ENCODE measurements at regions not wholly inside any gene's neighbourhood (a gene's known extent, or its start where the extent isn't known, plus 50 kb on each side); places are given as distances from the start of the nearest gene placed in this dataset.

- no peak for DNase-seq (ENCODE audit: low spot score in 2 of 2)
- Histone ChIP-seq H3K36me3 (no peaks in the 10 kb centered on the region), H3K27me3 (no peaks in the 10 kb centered on the region), H3K9me3 (no peaks in the 10 kb centered on the region), H3K4me1 (no peaks in the 10 kb centered on the region), H3K4me3 (no peak overlapping the region), H3K27ac (no peak overlapping the region)
- TF ChIP-seq POLR2A (IDR thresholded peaks at IDR 0.05) (no peak), CTCF (IDR thresholded peaks at IDR 0.05) (no peak), POLR2AphosphoS5 (IDR thresholded peaks at IDR 0.05) (no peak)
- intact Hi-C loops (cut with DNase I; ENCODE audit: low total_unique reads): no loop called here
Observed at GRCh38 chr11:106461839-106462545, 384.5 kb downstream of the AASDHPPT start.

- no peak for DNase-seq (ENCODE audit: low spot score in 2 of 2)
- H3K36me3 ChIP-seq: no peaks in the 10 kb centered on the region
- no peak for TF ChIP-seq POLR2AphosphoS5 (IDR thresholded peaks at IDR 0.05)
- no peak for TF ChIP-seq CTCF (IDR thresholded peaks at IDR 0.05)
- no peak for TF ChIP-seq POLR2A (IDR thresholded peaks at IDR 0.05)
- no peak overlapping the region for H3K27ac ChIP-seq
- H3K9me3 ChIP-seq: no peaks in the 10 kb centered on the region
- intact Hi-C loops (cut with DNase I; ENCODE audit: low total_unique reads): no loop called here
- no peak overlapping the region for H3K4me3 ChIP-seq
- no peaks in the 10 kb centered on the region for H3K27me3 ChIP-seq
- H3K4me1 ChIP-seq: no peaks in the 10 kb centered on the region
Observed at GRCh38 chr11:106463154-106463553, 385.7 kb downstream of the AASDHPPT start.

- no peaks in the 10 kb centered on the region for H3K36me3 ChIP-seq
- TF ChIP-seq CTCF (IDR thresholded peaks at IDR 0.05): no peak
- no peak for TF ChIP-seq POLR2A (IDR thresholded peaks at IDR 0.05)
- TF ChIP-seq POLR2AphosphoS5 (IDR thresholded peaks at IDR 0.05): no peak
- H3K4me3 ChIP-seq: no peak overlapping the region
- H3K27ac ChIP-seq: no peak overlapping the region
- H3K9me3 ChIP-seq: no peaks in the 10 kb centered on the region
- no peaks in the 10 kb centered on the region for H3K4me1 ChIP-seq
- H3K27me3 ChIP-seq: no peaks in the 10 kb centered on the region
- intact Hi-C loops (cut with DNase I; ENCODE audit: low total_unique reads): no loop called here
- DNase-seq (ENCODE audit: low spot score in 2 of 2): no peak
Observed at GRCh38 chr11:106463796-106464201, 386.3 kb downstream of the AASDHPPT start.

GRCh38 chr11:106464728-106465127 is 387.3 kb downstream of the AASDHPPT start:
- Histone ChIP-seq H3K27me3 (no peaks in the 10 kb centered on the region), H3K4me1 (no peaks in the 10 kb centered on the region), H3K36me3 (no peaks in the 10 kb centered on the region), H3K27ac (no peak overlapping the region), H3K4me3 (no peak overlapping the region), H3K9me3 (no peaks in the 10 kb centered on the region)
- intact Hi-C loops (cut with DNase I; ENCODE audit: low total_unique reads): no loop called here
- no peak for DNase-seq (ENCODE audit: low spot score in 2 of 2)
- TF ChIP-seq CTCF (IDR thresholded peaks at IDR 0.05) (no peak), POLR2AphosphoS5 (IDR thresholded peaks at IDR 0.05) (no peak), POLR2A (IDR thresholded peaks at IDR 0.05) (no peak)

GRCh38 chr11:106466521-106467080 is 389.1 kb downstream of the AASDHPPT start:
- Histone ChIP-seq H3K36me3 (no peaks in the 10 kb centered on the region), H3K27me3 (no peaks in the 10 kb centered on the region), H3K4me3 (no peak overlapping the region), H3K4me1 (no peaks in the 10 kb centered on the region), H3K9me3 (no peaks in the 10 kb centered on the region), H3K27ac (no peak overlapping the region)
- DNase-seq (ENCODE audit: low spot score in 2 of 2): no peak
- TF ChIP-seq POLR2A (IDR thresholded peaks at IDR 0.05) (no peak), CTCF (IDR thresholded peaks at IDR 0.05) (no peak), POLR2AphosphoS5 (IDR thresholded peaks at IDR 0.05) (no peak)
- intact Hi-C loops (cut with DNase I; ENCODE audit: low total_unique reads): no loop called here

Data from breast epithelium (tissue), 4 donors.